T-helper 22 cell (primary cell): ENCODE measurements at regions not wholly inside any gene's neighbourhood (a gene's known extent, or its start where the extent isn't known, plus 50 kb on each side); places are given as distances from the start of the nearest gene placed in this dataset.

Experiments used
- DNase-seq: peaks from one replicate; pipeline ENCODE4 v3.0.0-alpha.2; 2020; ENCODE audit warnings: low read depth

GRCh38 chr15:68871507-68871906 lies 50.8 kb upstream of the ANP32A start:
- no peak for DNase-seq

- no peak for DNase-seq
Measured at GRCh38 chr15:68874788-68875187, 54.1 kb upstream of the ANP32A start.

GRCh38 chr15:68875377-68876116 lies 54.8 kb upstream of the SPESP1 start:
- DNase-seq, result peak; percentile 64

GRCh38 chr15:68877626-68878025 lies 52.7 kb upstream of the SPESP1 start:
- DNase-seq, result no peak

GRCh38 chr15:68880382-68880781 lies 49.9 kb upstream of the SPESP1 start:
- no peak for DNase-seq
